Neural cell (in vitro differentiated cells): ENCODE measurements at regions not wholly inside any gene's neighbourhood (a gene's known extent, or its start where the extent isn't known, plus 50 kb on each side); places are given as distances from the start of the nearest gene placed in this dataset.
"Not testable (repeated sequence)": the region's sequence is repeated elsewhere in the genome, so short reads cannot be mapped to it uniquely, and the experiment has no call there.

Experiments used
- H2AFZ ChIP-seq: fragments of 200-600, 300-800 bp; sonication (generic), shearing (Covaris generic); 2 replicates; pipeline ENCODE4 v1.6.0; 2014; ENCODE audit warnings: low read depth, mild to moderate bottlenecking, antibody characterized with exemption, low read length, moderate library complexity
- H3F3A ChIP-seq: fragments of 200-600 bp; shearing (Covaris generic); 2 replicates; pipeline ENCODE4 v1.6.1; 2016; ENCODE audit warnings: mild to moderate bottlenecking, moderate library complexity, mixed read lengths, antibody characterized with exemption, low read length; ENCODE audit not compliant: insufficient read depth, poor library complexity, severe bottlenecking
- H3K27ac ChIP-seq: fragments of 200-600, 300-800 bp; sonication (generic), shearing (Covaris generic); 2 replicates; pipeline ENCODE4 v1.5.1; 2014; ENCODE audit warnings: mild to moderate bottlenecking, low read length, moderate library complexity
- H3K27me3 ChIP-seq: fragments of 300-800, 200-600 bp; sonication (generic), shearing (Covaris generic); 2 replicates; pipeline ENCODE4 v1.6.0; 2014; ENCODE audit warnings: mild to moderate bottlenecking, low read depth, low read length, moderate library complexity; ENCODE audit not compliant: insufficient read depth
- H3K36me3 ChIP-seq: fragments of 300-800, 200-600 bp; sonication (generic), shearing (Covaris generic); 2 replicates; pipeline ENCODE4 v1.5.1; 2014; ENCODE audit warnings: mild to moderate bottlenecking, antibody characterized with exemption, low read length, moderate library complexity; ENCODE audit not compliant: insufficient read depth
- H3K4me2 ChIP-seq: fragments of 300-800, 200-600 bp; sonication (generic), shearing (Covaris generic); 2 replicates; pipeline ENCODE4 v1.6.0; 2014; ENCODE audit warnings: mild to moderate bottlenecking, low read length
- H3K4me3 ChIP-seq: fragments of 300-800, 200-600 bp; sonication (generic), shearing (Covaris generic); 2 replicates; pipeline ENCODE4 v1.5.1; 2014; ENCODE audit warnings: mild to moderate bottlenecking, low read length, moderate library complexity
- H3K79me2 ChIP-seq: fragments of 200-600 bp; shearing (Covaris generic); replicated peaks from 2 replicates; pipeline ENCODE4 v1.6.0; 2014; ENCODE audit warnings: mild to moderate bottlenecking, low read length, moderate library complexity; ENCODE audit not compliant: insufficient read depth
- H3K9ac ChIP-seq: fragments of 300-800, 200-600 bp; sonication (generic), shearing (Covaris generic); 2 replicates; pipeline ENCODE4 v1.6.1; 2016; ENCODE audit warnings: mild to moderate bottlenecking, low read length, mixed read lengths
- H3K9me2 ChIP-seq: fragments of 200-600 bp; shearing (Covaris generic); 2 replicates; pipeline ENCODE4 v1.6.1; 2016; ENCODE audit warnings: mild to moderate bottlenecking, low read length, mixed read lengths; ENCODE audit not compliant: insufficient read depth
- H3K9me3 ChIP-seq: fragments of 200-600, 300-800 bp; sonication (generic), shearing (Covaris generic); 2 replicates; pipeline ENCODE4 v1.6.1; 2016; ENCODE audit warnings: mild to moderate bottlenecking, mixed run types, low read length, moderate library complexity, mixed read lengths
- H4K20me1 ChIP-seq: fragments of 200-600 bp; shearing (Covaris generic); 2 replicates; pipeline ENCODE4 v1.6.1; 2016; ENCODE audit warnings: mild to moderate bottlenecking, mixed run types; ENCODE audit not compliant: insufficient read depth
- EP300 ChIP-seq: fragments of 450-650 bp; conservative IDR thresholded peaks from 2 replicates; pipeline ENCODE4 v1.6.1; 2014; ENCODE audit warnings: antibody characterized with exemption, mild to moderate bottlenecking, moderate library complexity; ENCODE audit not compliant: poor library complexity, severe bottlenecking
- EZH2 ChIP-seq: fragments of 200-600, 300-800 bp; shearing (Covaris generic), sonication (generic); IDR thresholded peaks from 2 replicates; pipeline ENCODE4 v1.6.1; 2014; ENCODE audit warnings: antibody characterized with exemption, low read length, borderline replicate concordance, mild to moderate bottlenecking; ENCODE audit not compliant: insufficient read depth, poor library complexity, severe bottlenecking
- MXI1 ChIP-seq: fragments of 450-650 bp; conservative IDR thresholded peaks from 2 replicates; pipeline ENCODE4 v1.6.1; 2014; ENCODE audit warnings: antibody characterized with exemption, mild to moderate bottlenecking; ENCODE audit not compliant: poor library complexity, severe bottlenecking
- POLR2AphosphoS5 ChIP-seq: IDR thresholded peaks from 2 replicates; pipeline ENCODE4 v1.6.1; 2012
- RAD21 ChIP-seq: fragments of 450-650 bp; conservative IDR thresholded peaks from 2 replicates; pipeline ENCODE4 v1.6.1; 2014; ENCODE audit warnings: antibody characterized with exemption, mild to moderate bottlenecking, moderate library complexity
- SMC3 ChIP-seq: fragments of 450-650 bp; conservative IDR thresholded peaks from 2 replicates; pipeline ENCODE4 v1.6.1; 2014; ENCODE audit warnings: antibody characterized with exemption, mild to moderate bottlenecking, moderate library complexity; ENCODE audit not compliant: poor library complexity
- TAF1 ChIP-seq: IDR thresholded peaks from 2 replicates; pipeline ENCODE4 v1.6.1; 2012; ENCODE audit warnings: low read depth
- TF ChIP-seq, protein P1 (sequence below): IDR thresholded peaks from 2 replicates; pipeline ENCODE4 v1.6.1; 2012; ENCODE audit warnings: borderline replicate concordance
- TF ChIP-seq, protein P2 (sequence below): fragments of 450-650 bp; IDR thresholded peaks from 2 replicates; pipeline ENCODE4 v1.5.1; 2014; ENCODE audit warnings: antibody characterized with exemption, mild to moderate bottlenecking, moderate library complexity; ENCODE audit not compliant: poor library complexity, severe bottlenecking

DNA sequence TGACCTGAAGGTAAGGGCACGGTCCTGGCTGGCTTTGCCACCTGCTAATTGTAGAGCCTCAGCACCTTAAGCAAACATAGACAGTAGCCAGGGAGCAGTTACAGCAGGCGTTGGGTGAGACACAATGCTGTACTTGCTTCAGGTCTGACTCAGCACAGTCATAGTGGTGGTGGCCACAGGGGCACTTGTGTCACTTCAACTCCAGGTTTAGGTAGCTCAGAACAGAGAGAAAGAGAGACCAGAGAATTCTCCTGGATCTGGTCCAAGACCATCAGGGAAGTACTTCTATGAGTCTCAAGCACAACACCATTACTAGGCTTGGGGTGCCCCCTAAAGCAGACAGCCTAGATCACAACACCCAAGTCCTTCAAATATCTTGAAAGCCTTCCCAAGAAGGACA, 204.4 kb downstream of the OTOL1 start:
- Histone ChIP-seq H3K9me2 (no peaks in the 10 kb centered on the region), H3K9me3 (no peaks in the 10 kb centered on the region), H3K27me3 (no peaks in the 10 kb centered on the region), H3K36me3 (no peaks in the 10 kb centered on the region), H3K9ac (no peak overlapping the region), H3K79me2 (no peaks in the 10 kb centered on the region), H3K4me2 (no peak overlapping the region), H4K20me1 (no peaks in the 10 kb centered on the region), H3F3A (no peaks in the 10 kb centered on the region), H3K27ac (no peak overlapping the region), H3K4me3 (no peak overlapping the region), H2AFZ (no peak overlapping the region)
- TF ChIP-seq EZH2 (no peak), EP300 (no peak), TAF1 (no peak), MXI1 (no peak), SMC3 (no peak), POLR2AphosphoS5 (no peak), RAD21 (no peak)
- TF ChIP-seq, protein P1, sequence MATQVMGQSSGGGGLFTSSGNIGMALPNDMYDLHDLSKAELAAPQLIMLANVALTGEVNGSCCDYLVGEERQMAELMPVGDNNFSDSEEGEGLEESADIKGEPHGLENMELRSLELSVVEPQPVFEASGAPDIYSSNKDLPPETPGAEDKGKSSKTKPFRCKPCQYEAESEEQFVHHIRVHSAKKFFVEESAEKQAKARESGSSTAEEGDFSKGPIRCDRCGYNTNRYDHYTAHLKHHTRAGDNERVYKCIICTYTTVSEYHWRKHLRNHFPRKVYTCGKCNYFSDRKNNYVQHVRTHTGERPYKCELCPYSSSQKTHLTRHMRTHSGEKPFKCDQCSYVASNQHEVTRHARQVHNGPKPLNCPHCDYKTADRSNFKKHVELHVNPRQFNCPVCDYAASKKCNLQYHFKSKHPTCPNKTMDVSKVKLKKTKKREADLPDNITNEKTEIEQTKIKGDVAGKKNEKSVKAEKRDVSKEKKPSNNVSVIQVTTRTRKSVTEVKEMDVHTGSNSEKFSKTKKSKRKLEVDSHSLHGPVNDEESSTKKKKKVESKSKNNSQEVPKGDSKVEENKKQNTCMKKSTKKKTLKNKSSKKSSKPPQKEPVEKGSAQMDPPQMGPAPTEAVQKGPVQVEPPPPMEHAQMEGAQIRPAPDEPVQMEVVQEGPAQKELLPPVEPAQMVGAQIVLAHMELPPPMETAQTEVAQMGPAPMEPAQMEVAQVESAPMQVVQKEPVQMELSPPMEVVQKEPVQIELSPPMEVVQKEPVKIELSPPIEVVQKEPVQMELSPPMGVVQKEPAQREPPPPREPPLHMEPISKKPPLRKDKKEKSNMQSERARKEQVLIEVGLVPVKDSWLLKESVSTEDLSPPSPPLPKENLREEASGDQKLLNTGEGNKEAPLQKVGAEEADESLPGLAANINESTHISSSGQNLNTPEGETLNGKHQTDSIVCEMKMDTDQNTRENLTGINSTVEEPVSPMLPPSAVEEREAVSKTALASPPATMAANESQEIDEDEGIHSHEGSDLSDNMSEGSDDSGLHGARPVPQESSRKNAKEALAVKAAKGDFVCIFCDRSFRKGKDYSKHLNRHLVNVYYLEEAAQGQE = no peak
- TF ChIP-seq, protein P2, sequence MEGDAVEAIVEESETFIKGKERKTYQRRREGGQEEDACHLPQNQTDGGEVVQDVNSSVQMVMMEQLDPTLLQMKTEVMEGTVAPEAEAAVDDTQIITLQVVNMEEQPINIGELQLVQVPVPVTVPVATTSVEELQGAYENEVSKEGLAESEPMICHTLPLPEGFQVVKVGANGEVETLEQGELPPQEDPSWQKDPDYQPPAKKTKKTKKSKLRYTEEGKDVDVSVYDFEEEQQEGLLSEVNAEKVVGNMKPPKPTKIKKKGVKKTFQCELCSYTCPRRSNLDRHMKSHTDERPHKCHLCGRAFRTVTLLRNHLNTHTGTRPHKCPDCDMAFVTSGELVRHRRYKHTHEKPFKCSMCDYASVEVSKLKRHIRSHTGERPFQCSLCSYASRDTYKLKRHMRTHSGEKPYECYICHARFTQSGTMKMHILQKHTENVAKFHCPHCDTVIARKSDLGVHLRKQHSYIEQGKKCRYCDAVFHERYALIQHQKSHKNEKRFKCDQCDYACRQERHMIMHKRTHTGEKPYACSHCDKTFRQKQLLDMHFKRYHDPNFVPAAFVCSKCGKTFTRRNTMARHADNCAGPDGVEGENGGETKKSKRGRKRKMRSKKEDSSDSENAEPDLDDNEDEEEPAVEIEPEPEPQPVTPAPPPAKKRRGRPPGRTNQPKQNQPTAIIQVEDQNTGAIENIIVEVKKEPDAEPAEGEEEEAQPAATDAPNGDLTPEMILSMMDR = no peak

DNA sequence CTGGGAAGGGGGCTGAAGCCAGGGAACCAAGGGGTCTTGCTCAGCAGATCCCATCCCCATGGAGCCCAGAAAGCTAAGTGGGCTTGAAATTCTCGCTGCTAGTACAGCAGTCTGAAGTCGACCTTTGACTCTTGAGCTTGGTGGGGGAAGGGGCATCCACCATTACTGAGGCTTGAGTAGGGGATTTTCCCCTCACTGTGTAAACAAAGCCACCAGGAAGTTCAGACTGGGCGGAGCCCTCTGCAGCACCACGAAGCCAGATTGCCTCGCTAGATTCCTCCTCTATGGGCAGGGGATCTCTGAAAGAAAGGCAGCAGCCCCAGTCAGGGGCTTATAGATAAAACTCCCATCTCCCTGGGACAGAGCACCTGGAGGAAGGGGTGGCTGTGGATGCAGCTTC, 210.6 kb downstream of the OTOL1 start:
- not testable (repeated sequence) for H3K79me2 ChIP-seq, H3K9me3 ChIP-seq, H3F3A ChIP-seq, H3K4me2 ChIP-seq, H3K27me3 ChIP-seq, H3K9ac ChIP-seq, H2AFZ ChIP-seq, H3K36me3 ChIP-seq, H4K20me1 ChIP-seq, H3K4me3 ChIP-seq, H3K9me2 ChIP-seq, H3K27ac ChIP-seq

DNA sequence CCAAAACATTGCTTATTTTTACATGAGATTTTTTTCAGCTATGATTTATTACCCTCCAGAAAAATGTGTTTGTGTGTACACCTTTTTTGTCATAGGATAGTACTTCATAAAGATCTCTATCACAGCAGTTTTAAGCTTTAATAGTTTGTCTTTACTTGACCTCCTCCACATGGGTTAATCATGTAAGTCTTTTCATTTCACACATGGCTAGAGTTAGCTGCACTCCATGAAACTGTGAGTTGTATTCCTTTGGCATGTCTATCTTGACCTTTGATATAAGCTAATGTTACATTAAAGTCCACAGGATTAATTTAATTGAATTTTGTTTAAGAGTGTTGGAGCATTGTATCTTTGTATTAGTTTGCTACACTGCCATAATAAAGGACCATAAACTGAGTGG, 217.1 kb downstream of the OTOL1 start:
- Histone ChIP-seq H3K9me3 (no peaks in the 10 kb centered on the region), H2AFZ (no peak overlapping the region), H3K9me2 (no peaks in the 10 kb centered on the region), H4K20me1 (no peaks in the 10 kb centered on the region), H3K27me3 (no peaks in the 10 kb centered on the region), H3K9ac (no peak overlapping the region), H3K79me2 (no peaks in the 10 kb centered on the region), H3K4me3 (no peak overlapping the region), H3F3A (no peaks in the 10 kb centered on the region), H3K27ac (no peak overlapping the region), H3K36me3 (no peaks in the 10 kb centered on the region), H3K4me2 (no peak overlapping the region)
- TF ChIP-seq SMC3 = no peak
- no peak for TF ChIP-seq TAF1
- TF ChIP-seq POLR2AphosphoS5 = no peak
